ENCODE measurements at regions not wholly inside any gene's neighbourhood (a gene's known extent, or its start where the extent isn't known, plus 50 kb on each side); places are given as distances from the start of the nearest gene placed in this dataset.
"Not testable (repeated sequence)": the region's sequence is repeated elsewhere in the genome, so short reads cannot be mapped to it uniquely, and the experiment has no call there.

GRCh38 chr7:32694182-32694581 is 197.4 kb downstream of the KBTBD2 start:
- H3K27ac ChIP-seq: no peak overlapping the region
- TF ChIP-seq, protein P1, sequence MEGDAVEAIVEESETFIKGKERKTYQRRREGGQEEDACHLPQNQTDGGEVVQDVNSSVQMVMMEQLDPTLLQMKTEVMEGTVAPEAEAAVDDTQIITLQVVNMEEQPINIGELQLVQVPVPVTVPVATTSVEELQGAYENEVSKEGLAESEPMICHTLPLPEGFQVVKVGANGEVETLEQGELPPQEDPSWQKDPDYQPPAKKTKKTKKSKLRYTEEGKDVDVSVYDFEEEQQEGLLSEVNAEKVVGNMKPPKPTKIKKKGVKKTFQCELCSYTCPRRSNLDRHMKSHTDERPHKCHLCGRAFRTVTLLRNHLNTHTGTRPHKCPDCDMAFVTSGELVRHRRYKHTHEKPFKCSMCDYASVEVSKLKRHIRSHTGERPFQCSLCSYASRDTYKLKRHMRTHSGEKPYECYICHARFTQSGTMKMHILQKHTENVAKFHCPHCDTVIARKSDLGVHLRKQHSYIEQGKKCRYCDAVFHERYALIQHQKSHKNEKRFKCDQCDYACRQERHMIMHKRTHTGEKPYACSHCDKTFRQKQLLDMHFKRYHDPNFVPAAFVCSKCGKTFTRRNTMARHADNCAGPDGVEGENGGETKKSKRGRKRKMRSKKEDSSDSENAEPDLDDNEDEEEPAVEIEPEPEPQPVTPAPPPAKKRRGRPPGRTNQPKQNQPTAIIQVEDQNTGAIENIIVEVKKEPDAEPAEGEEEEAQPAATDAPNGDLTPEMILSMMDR (conservative IDR thresholded peaks at IDR 0.05): no peak

- H3K27ac ChIP-seq: not testable (repeated sequence)
- TF ChIP-seq, protein P1 (conservative IDR thresholded peaks at IDR 0.05): peak; percentile 32
Observed at GRCh38 chr7:32691965-32692815, 196.9 kb downstream of the AVL9 start.

- not testable (repeated sequence) for H3K27ac ChIP-seq
Observed at GRCh38 chr7:32688092-32688491, 192.8 kb downstream of the AVL9 start.

DNA sequence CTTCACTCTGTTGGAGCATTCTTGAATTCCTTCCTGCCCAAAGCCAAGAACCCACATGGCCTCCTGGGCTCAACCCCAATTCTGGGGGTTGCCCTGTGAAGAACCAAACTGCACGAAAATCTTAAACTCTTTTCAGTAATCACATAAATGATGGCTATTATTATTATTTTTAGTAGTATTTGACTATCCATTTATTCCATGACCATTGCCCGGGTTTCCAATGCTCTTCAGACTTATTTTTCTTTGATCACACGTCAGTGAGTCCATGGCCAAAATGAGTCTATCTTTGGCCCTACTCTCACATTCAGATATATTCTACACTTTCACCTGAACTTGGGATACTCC is 185.9 kb downstream of the AVL9 start:
- TF ChIP-seq, protein P1 (conservative IDR thresholded peaks at IDR 0.05): no peak
- H3K27ac ChIP-seq: no peak overlapping the region

DNA sequence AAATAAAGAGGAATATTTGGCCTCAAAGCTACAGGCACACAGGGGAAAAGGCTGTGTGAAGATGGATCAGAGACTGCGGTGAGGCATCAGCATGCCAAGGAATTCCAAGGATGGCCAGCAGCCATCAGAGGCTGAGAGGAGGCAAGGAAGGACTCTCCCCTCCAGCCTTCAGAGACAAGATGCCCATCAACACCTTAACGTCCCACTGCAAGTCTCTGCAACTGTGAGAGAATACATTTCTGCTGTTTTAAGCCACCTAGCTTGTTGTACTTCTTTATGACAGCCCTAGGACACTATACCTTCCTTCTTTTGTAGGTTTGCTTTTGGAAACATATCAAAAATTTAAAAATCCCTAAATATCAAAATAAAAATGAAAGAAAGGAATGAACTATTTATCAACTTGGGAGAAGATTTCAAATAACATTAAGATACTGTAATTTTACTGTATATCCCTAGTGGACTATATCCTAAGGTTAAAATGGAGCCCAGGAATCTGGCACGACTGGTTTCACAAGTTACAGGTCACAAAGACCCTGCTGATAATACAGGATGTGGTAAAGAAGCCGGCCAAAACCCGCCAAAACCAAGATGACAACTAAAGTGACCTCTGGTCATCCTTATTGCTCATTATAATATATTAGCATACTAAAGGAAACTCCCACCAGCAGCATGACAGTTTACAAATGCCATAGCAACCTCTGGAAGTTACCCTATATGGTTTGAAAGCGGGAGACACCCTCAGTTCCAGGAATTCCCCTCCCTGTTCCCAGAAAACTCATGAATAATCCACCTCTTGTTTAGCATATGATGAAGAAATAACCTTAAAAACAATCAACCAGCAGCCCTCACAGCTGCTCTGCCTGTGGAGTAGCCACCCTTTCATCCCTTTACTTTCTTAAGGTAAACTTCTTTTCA is 185.2 kb downstream of the AVL9 start:
- TF ChIP-seq, protein P1 (conservative IDR thresholded peaks at IDR 0.05): no peak
- H3K27ac ChIP-seq: no peak overlapping the region

GRCh38 chr7:32679192-32679591 is 183.9 kb downstream of the AVL9 start:
- TF ChIP-seq, protein P1 (conservative IDR thresholded peaks at IDR 0.05): no peak
- H3K27ac ChIP-seq: no peak overlapping the region

- TF ChIP-seq, protein P1 (conservative IDR thresholded peaks at IDR 0.05): no peak
- no peak overlapping the region for H3K27ac ChIP-seq
Observed at GRCh38 chr7:32677593-32677992, 182.3 kb downstream of the AVL9 start.

All from VCaP (cell line).